NB4 (cell line): ENCODE measurements at regions not wholly inside any gene's neighbourhood (a gene's known extent, or its start where the extent isn't known, plus 50 kb on each side); places are given as distances from the start of the nearest gene placed in this dataset.

Experiments
- CTCF ChIP-seq: IDR thresholded peaks from one replicate; pipeline ENCODE4 v1.5.1; 2012; ENCODE audit warnings: low read depth, low read length
- POLR2A ChIP-seq: IDR thresholded peaks from 2 replicates; pipeline ENCODE4 v1.6.1; 2011; ENCODE audit warnings: mild to moderate bottlenecking; ENCODE audit not compliant: insufficient read length; ENCODE audit errors: extremely low read depth

GRCh38 chr2:149924028-149924427 lies 336.5 kb upstream of the MMADHC start:
- TF ChIP-seq CTCF: no peak
- TF ChIP-seq POLR2A: no peak
